ENCODE measurements at regions not wholly inside any gene's neighbourhood (a gene's known extent, or its start where the extent isn't known, plus 50 kb on each side); places are given as distances from the start of the nearest gene placed in this dataset.

DNA sequence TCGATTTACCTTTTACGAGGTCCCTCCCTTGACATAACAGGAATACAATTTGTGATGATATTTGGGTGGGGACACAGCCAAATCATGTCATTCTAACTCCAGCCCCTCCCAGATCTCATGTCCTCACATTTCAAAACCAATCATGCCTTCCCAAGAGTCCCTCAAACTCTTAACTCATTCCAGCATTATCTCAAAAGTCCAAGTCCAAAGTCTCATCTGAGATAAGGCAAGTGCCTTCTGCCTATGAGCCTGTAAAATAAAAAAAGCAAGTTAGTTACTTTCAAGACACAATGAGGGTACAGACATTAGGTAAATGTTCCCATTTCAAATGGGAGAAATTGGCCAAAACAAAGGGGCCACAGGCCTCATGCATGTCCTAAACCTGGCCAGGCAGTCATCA lies 381.1 kb downstream of the PIK3C3 start:
- TF ChIP-seq, protein P1, sequence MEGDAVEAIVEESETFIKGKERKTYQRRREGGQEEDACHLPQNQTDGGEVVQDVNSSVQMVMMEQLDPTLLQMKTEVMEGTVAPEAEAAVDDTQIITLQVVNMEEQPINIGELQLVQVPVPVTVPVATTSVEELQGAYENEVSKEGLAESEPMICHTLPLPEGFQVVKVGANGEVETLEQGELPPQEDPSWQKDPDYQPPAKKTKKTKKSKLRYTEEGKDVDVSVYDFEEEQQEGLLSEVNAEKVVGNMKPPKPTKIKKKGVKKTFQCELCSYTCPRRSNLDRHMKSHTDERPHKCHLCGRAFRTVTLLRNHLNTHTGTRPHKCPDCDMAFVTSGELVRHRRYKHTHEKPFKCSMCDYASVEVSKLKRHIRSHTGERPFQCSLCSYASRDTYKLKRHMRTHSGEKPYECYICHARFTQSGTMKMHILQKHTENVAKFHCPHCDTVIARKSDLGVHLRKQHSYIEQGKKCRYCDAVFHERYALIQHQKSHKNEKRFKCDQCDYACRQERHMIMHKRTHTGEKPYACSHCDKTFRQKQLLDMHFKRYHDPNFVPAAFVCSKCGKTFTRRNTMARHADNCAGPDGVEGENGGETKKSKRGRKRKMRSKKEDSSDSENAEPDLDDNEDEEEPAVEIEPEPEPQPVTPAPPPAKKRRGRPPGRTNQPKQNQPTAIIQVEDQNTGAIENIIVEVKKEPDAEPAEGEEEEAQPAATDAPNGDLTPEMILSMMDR (IDR thresholded peaks at IDR 0.05): no peak

DNA sequence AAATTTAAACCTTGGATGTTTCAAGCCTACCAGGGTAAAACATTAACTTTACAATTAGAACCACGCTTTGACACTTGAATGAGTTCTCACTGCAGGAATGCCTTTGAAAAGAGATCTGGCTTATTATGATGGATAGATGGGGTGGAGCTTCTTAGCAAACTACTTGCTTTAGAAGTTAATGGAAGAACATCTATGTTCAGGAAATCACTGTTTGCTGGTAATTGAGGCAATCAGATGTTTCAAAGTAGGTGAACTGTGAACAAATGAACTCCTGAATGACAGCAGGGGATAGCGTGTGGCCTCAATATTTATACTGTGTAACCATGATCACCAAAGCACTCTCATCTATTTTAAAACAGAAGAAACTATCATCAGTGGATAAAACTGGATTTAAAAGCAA lies 383.6 kb downstream of the PIK3C3 start:
- TF ChIP-seq, protein P1 (IDR thresholded peaks at IDR 0.05): no peak

DNA sequence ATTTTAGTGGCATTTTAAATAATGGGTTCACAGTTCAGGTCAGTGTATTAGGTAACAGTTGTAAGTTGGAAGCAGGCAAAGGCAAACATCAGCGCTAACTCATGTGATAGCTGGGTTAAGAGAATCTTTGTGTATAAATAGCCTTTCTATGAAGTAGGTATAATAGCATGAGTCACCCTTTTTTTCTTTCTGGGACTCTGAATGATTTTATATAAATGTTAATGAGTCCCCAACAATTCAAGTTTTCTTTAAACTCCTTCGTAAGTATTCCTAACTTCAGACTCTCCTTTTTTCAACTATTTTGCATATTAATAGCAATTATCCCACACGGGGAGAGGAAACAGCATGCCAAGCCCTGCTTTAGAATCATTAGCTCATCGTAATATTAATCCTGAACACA lies 384.3 kb downstream of the PIK3C3 start:
- TF ChIP-seq, protein P1 (IDR thresholded peaks at IDR 0.05): no peak

DNA sequence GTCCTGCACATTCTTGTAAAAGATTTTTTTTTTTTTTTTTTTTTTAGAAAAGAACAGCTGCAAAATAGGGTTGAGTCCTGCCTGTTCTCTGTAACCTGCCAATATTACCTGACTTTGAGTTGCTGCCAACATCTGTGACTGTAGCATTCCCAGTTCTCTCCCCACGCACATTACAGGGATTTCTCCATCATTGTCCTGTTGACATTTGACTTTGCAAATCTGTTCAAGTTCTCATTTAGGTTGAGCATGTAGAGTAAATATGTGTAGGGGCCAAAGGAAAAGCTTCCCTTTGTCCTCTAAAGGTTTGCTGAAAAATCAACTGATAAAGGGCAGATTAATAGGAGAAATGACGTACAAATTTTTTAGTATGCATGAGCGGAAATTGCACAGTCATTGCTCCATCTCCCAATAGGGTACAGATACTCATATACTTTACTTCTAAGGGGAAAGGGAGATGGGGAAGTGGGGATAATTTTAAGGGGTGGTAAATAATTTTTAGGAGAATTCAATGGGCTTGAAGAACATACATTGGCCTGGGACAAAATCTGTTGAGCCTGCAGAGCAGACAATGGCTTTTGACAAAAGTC lies 385.5 kb downstream of the PIK3C3 start:
- TF ChIP-seq, protein P1 (IDR thresholded peaks at IDR 0.05): no peak

DNA sequence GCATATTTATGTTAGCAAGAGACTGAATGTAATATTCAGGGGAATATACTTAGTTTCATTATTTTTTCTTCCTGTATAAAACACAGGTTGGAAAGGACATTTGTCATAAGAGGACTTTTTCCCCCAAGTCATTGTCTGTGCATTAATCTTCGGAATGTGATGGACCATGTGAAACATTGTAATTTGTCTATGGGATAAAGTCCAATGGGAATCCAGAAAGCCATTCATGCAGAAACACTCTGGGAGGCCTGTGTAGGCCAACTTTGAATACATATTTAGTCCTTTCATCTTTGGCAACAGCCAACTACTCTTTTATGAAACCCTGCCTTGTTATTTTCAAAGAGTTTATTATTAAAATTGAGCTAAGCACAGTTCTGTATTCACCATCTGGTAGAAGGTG lies 386.4 kb downstream of the PIK3C3 start:
- TF ChIP-seq, protein P1 (IDR thresholded peaks at IDR 0.05): no peak

DNA sequence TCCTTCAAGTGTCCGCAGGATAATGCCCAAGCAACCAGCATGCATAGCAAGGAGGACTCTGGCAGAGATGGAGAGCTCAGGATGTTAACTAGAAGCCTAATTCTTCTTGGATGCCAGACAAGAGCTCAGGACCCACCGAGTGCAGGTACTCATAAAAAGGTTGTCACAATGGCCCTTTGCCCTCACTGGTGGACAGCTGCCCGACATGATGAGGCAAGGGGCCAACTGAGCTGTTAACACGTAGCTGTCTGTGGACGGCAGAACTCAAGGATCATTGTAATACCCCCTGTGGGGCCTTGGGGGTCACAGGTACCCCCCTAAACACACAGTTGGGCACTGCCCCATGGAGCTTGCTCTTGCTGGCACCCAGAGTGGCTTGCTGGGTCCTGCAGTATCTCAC lies 393.7 kb downstream of the PIK3C3 start:
- TF ChIP-seq, protein P1 (IDR thresholded peaks at IDR 0.05): no peak

DNA sequence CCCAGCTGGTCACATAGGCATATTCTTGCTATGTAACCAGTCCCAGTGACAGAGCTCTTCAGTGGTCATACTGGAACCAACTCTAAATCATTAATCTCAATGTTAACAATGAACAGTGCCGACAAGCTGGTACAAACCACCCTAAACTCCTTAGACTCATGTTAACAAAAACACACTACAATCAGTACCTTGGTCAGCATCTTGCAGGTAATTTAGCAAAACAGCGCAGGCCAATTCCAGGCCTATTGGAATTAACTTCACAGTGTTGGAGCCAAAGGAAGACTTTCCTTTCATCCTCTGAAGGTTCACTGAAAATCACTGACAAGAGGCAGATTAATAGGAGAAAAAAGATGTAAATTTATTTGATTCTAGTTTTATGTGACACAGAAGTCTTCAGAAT lies 396.4 kb downstream of the PIK3C3 start:
- TF ChIP-seq, protein P1 (IDR thresholded peaks at IDR 0.05): no peak

DNA sequence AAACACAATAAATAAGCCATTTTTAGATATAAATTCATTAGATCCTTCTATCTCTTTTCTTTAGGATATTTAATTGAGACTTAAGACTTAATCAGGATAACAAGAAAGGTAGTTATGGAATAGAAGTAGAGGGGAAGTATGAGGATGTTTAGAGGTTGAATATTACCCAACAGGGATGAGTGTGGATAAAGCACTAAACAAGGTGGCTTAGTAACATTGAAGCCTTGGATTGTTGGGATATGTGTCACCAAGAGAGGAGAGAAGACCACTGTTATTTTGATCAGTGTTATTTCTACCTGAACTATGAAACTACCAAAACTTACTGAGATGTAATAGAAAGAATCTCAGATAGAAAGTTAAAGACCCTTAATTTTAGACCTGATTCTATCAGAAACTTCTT lies 405.7 kb downstream of the PIK3C3 start:
- TF ChIP-seq, protein P1 (IDR thresholded peaks at IDR 0.05): no peak

Data from LNCAP (cell line).